ENCODE measurements at regions not wholly inside any gene's neighbourhood (a gene's known extent, or its start where the extent isn't known, plus 50 kb on each side); places are given as distances from the start of the nearest gene placed in this dataset.

- H3K27me3 ChIP-seq = no peaks in the 10 kb centered on the region
- H3K27ac ChIP-seq = no peak overlapping the region
- DNase-seq = no peak
- H3K4me3 ChIP-seq = no peak overlapping the region
- no peaks in the 10 kb centered on the region for H3K4me1 ChIP-seq
- TF ChIP-seq POLR2A (IDR thresholded peaks at IDR 0.05) = no peak
- H3K9me3 ChIP-seq = no peaks in the 10 kb centered on the region
- H3K36me3 ChIP-seq = no peaks in the 10 kb centered on the region
- intact Hi-C loops (cut with DNase I; ENCODE audit: low total_unique reads) = no loop called here
Observed at GRCh38 chr6:6376845-6377244, 56.4 kb upstream of the F13A1 start.

DNA sequence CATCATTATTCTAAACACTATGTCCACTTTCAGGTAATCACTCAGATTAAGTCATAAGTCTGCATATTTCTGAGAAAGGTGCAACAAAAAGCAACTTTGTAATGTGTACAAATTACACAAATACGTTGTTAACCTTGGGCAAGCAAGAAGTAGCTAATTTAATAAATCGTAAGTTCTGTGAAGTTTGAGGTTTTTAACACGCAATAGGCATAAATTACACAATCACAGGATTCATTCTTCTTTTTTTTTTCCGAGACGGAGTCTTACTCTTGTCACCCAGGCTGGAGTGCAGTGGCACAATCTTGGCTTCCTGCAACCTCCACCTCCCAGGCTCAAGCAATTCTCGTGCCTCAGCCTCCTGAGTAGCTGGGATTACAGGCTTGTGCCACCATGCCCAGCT is 57.2 kb upstream of the F13A1 start:
- Histone ChIP-seq H3K27me3 (no peaks in the 10 kb centered on the region), H3K27ac (no peak overlapping the region)

GRCh38 chr6:6379573-6379972 is 59.1 kb upstream of the F13A1 start:
- no peaks in the 10 kb centered on the region for H3K9me3 ChIP-seq
- H3K27ac ChIP-seq = no peak overlapping the region
- H3K27me3 ChIP-seq = no peaks in the 10 kb centered on the region
- no peaks in the 10 kb centered on the region for H3K36me3 ChIP-seq
- DNase-seq = no peak
- TF ChIP-seq POLR2A (IDR thresholded peaks at IDR 0.05) = no peak
- TF ChIP-seq, protein P1, sequence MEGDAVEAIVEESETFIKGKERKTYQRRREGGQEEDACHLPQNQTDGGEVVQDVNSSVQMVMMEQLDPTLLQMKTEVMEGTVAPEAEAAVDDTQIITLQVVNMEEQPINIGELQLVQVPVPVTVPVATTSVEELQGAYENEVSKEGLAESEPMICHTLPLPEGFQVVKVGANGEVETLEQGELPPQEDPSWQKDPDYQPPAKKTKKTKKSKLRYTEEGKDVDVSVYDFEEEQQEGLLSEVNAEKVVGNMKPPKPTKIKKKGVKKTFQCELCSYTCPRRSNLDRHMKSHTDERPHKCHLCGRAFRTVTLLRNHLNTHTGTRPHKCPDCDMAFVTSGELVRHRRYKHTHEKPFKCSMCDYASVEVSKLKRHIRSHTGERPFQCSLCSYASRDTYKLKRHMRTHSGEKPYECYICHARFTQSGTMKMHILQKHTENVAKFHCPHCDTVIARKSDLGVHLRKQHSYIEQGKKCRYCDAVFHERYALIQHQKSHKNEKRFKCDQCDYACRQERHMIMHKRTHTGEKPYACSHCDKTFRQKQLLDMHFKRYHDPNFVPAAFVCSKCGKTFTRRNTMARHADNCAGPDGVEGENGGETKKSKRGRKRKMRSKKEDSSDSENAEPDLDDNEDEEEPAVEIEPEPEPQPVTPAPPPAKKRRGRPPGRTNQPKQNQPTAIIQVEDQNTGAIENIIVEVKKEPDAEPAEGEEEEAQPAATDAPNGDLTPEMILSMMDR (IDR thresholded peaks at IDR 0.05) = no peak
- intact Hi-C loops (cut with DNase I; ENCODE audit: low total_unique reads) = no loop called here
- no peaks in the 10 kb centered on the region for H3K4me1 ChIP-seq
- H3K4me3 ChIP-seq = no peak overlapping the region

More for the DNA sequence above, 57.2 kb upstream of the F13A1 start:
- H3K4me3 ChIP-seq = no peak overlapping the region
- TF ChIP-seq, protein P1 (IDR thresholded peaks at IDR 0.05) = no peak
- TF ChIP-seq POLR2A (IDR thresholded peaks at IDR 0.05) = no peak
- H3K9me3 ChIP-seq = no peaks in the 10 kb centered on the region
- DNase-seq = no peak
- no peaks in the 10 kb centered on the region for H3K36me3 ChIP-seq
- intact Hi-C loops (cut with DNase I; ENCODE audit: low total_unique reads) = no loop called here
- H3K4me1 ChIP-seq = no peaks in the 10 kb centered on the region

DNA sequence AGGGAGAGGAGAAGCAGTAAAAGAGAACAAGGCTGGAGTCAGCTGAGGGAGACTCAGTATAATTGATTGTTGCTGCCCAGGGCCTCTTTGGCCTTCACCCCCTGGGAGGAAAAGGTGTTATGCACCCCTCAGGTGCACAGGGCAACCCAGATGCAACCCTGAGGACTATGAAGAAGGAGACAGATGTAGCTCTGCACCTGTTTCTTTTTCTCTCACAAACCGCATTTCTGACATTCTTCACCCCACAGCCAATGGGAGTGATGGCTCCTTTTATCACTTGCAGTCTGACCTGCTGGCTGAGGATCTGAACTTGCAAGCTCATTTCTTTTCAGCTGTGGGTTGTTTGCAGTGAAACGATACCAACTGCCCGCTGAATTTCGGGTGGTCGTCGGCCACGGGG is 64.1 kb upstream of the F13A1 start:
- TF ChIP-seq, protein P1 (IDR thresholded peaks at IDR 0.05) = no peak
- no peak for TF ChIP-seq POLR2A (IDR thresholded peaks at IDR 0.05)
- Histone ChIP-seq H3K4me3 (no peak overlapping the region), H3K36me3 (no peaks in the 10 kb centered on the region), H3K27ac (no peak overlapping the region), H3K27me3 (no peaks in the 10 kb centered on the region), H3K4me1 (no peaks in the 10 kb centered on the region), H3K9me3 (no peaks in the 10 kb centered on the region)
- DNase-seq = no peak
- intact Hi-C loops (cut with DNase I; ENCODE audit: low total_unique reads) = no loop called here

DNA sequence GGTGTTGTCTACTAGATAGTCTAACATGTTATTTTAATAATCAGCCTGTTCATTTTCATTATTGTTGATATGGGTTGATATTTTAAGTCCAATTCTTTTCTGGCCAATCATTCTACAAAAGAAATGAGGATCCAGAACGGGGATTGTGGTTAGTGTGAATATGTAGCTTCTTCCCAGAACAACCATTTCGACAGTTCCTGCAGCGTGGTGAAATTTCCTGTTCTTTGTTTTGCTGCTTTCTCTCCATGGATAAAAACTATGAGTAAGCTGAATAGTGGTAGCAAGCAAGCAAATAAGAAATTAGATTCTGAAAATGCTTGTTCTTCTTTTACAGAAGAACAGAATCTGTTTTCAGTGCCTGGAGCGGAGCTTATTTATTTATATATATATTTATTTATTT is 65.5 kb upstream of the F13A1 start:
- intact Hi-C loops (cut with DNase I; ENCODE audit: low total_unique reads) = no loop called here
- no peaks in the 10 kb centered on the region for H3K27me3 ChIP-seq
- no peak overlapping the region for H3K27ac ChIP-seq
- H3K36me3 ChIP-seq = no peaks in the 10 kb centered on the region
- no peak overlapping the region for H3K4me3 ChIP-seq
- no peak for DNase-seq
- H3K4me1 ChIP-seq = no peaks in the 10 kb centered on the region
- no peak for TF ChIP-seq POLR2A (IDR thresholded peaks at IDR 0.05)
- TF ChIP-seq, protein P1 (IDR thresholded peaks at IDR 0.05) = no peak
- no peaks in the 10 kb centered on the region for H3K9me3 ChIP-seq
